HG03039 (cell line): ENCODE measurements at regions not wholly inside any gene's neighbourhood (a gene's known extent, or its start where the extent isn't known, plus 50 kb on each side); places are given as distances from the start of the nearest gene placed in this dataset.
A peak's percentile ranks its signal among the peaks of the same experiment; 100 is the strongest.
"Not testable (repeated sequence)": the region's sequence is repeated elsewhere in the genome, so short reads cannot be mapped to it uniquely, and the experiment has no call there.

Experiments
- ATAC-seq: cut with Tn5 transposase; IDR thresholded peaks from one replicate; pipeline ENCODE4 v1.9.1; 2021; ENCODE audit warnings: mild to moderate bottlenecking, moderate library complexity; ENCODE audit not compliant: unreplicated experiment

- no peak for ATAC-seq
These were observed 1333.9 kb downstream of the AMY1C start for GRCh38 chr1:105083611-105084010.

- no peak for ATAC-seq
These were observed 1337.8 kb downstream of the AMY1C start for GRCh38 chr1:105087506-105087905.

- no peak for ATAC-seq
These were observed 1338.5 kb downstream of the AMY1C start for GRCh38 chr1:105088166-105088565.

GRCh38 chr1:105093893-105094292 is 1344.2 kb downstream of the AMY1C start:
- not testable (repeated sequence) for ATAC-seq

GRCh38 chr1:105100102-105100501 is 1350.4 kb downstream of the AMY1C start:
- ATAC-seq = no peak

GRCh38 chr1:105101261-105101660 is 1351.6 kb downstream of the AMY1C start:
- no peak for ATAC-seq

- ATAC-seq = no peak
These were observed 1352.7 kb downstream of the AMY1C start for GRCh38 chr1:105102371-105102770.

- ATAC-seq = no peak
These were observed 1372.3 kb downstream of the AMY1C start for GRCh38 chr1:105122041-105122440.

- ATAC-seq = peak; percentile 48
These were observed 1388.1 kb downstream of the AMY1C start for GRCh38 chr1:105137543-105138457.

- no peak for ATAC-seq
These were observed 1388.8 kb downstream of the AMY1C start for GRCh38 chr1:105138458-105138893.

GRCh38 chr1:105172788-105173187 is 1423.1 kb downstream of the AMY1C start:
- no peak for ATAC-seq

- no peak for ATAC-seq
These were observed 1431.1 kb downstream of the AMY1C start for GRCh38 chr1:105180789-105181188.

- ATAC-seq = no peak
These were observed 1455.2 kb downstream of the AMY1C start for GRCh38 chr1:105204836-105205371.

- no peak for ATAC-seq
These were observed 1458.9 kb downstream of the AMY1C start for GRCh38 chr1:105208581-105208980.

- ATAC-seq = no peak
These were observed 1461.0 kb downstream of the AMY1C start for GRCh38 chr1:105210747-105211146.

- no peak for ATAC-seq
These were observed 1481.7 kb downstream of the AMY1C start for GRCh38 chr1:105231378-105231777.

GRCh38 chr1:105243411-105243810 is 1493.7 kb downstream of the AMY1C start:
- ATAC-seq = no peak

GRCh38 chr1:105243969-105244368 is 1494.3 kb downstream of the AMY1C start:
- ATAC-seq = no peak

GRCh38 chr1:105254906-105255305 is 1505.2 kb downstream of the AMY1C start:
- no peak for ATAC-seq

- ATAC-seq = no peak
These were observed 1510.3 kb downstream of the AMY1C start for GRCh38 chr1:105260001-105260400.

GRCh38 chr1:105270966-105271365 is 1521.3 kb downstream of the AMY1C start:
- ATAC-seq = no peak

- ATAC-seq = not testable (repeated sequence)
These were observed 1522.7 kb downstream of the AMY1C start for GRCh38 chr1:105272376-105272775.
